H9 (cell line): ENCODE measurements at regions not wholly inside any gene's neighbourhood (a gene's known extent, or its start where the extent isn't known, plus 50 kb on each side); places are given as distances from the start of the nearest gene placed in this dataset.

Experiments used
- DNase-seq: peaks from one replicate; pipeline ENCODE4 v3.0.0-alpha.2; 2017
- H2AFZ ChIP-seq: one replicate; pipeline ENCODE4 v1.6.1; 2013; ENCODE audit warnings: mild to moderate bottlenecking, low read length, control low read depth, moderate library complexity
- H2AK5ac ChIP-seq: 2 replicates; pipeline ENCODE4 v1.6.1; 2013; ENCODE audit warnings: low read length, control low read depth, mixed read lengths; ENCODE audit not compliant: insufficient read length
- H2BK120ac ChIP-seq: one replicate; pipeline ENCODE4 v1.6.1; 2013; ENCODE audit warnings: low read depth, mild to moderate bottlenecking, low read length, control low read depth, inconsistent platforms; ENCODE audit not compliant: poor library complexity, severe bottlenecking
- H2BK12ac ChIP-seq: 2 replicates; pipeline ENCODE4 v1.6.1; 2013; ENCODE audit warnings: low read length, control low read depth, mixed read lengths, low read depth; ENCODE audit not compliant: insufficient read length
- H2BK15ac ChIP-seq: 2 replicates; pipeline ENCODE4 v1.6.1; 2013; ENCODE audit warnings: low read depth, low read length, control low read depth
- H2BK20ac ChIP-seq: one replicate; pipeline ENCODE4 v1.6.1; 2013; ENCODE audit warnings: low read depth, mild to moderate bottlenecking, low read length, control low read depth, inconsistent platforms; ENCODE audit not compliant: poor library complexity, severe bottlenecking
- H2BK5ac ChIP-seq: 2 replicates; pipeline ENCODE4 v1.6.1; 2013; ENCODE audit warnings: low read length, control low read depth, mixed read lengths; ENCODE audit not compliant: insufficient read length
- H3K14ac ChIP-seq: 2 replicates; pipeline ENCODE4 v1.6.1; 2013; ENCODE audit warnings: low read length, control low read depth; ENCODE audit not compliant: insufficient read depth
- H3K18ac ChIP-seq: 2 replicates; pipeline ENCODE4 v1.6.1; 2013; ENCODE audit warnings: low read depth, mild to moderate bottlenecking, mixed read lengths, low read length, control low read depth; ENCODE audit not compliant: insufficient read length
- H3K23ac ChIP-seq: 2 replicates; pipeline ENCODE4 v1.6.1; 2013; ENCODE audit warnings: low read length, control low read depth, mixed read lengths, low read depth; ENCODE audit not compliant: insufficient read length
- H3K23me2 ChIP-seq: 2 replicates; pipeline ENCODE4 v1.6.1; 2013; ENCODE audit warnings: low read depth, mild to moderate bottlenecking, mixed read lengths, low read length, control low read depth; ENCODE audit not compliant: insufficient read length, poor library complexity, severe bottlenecking
- H3K27ac ChIP-seq: 2 replicates; pipeline ENCODE4 v1.5.1; 2013; ENCODE audit warnings: low read length, control low read depth, mixed read lengths, low read depth; ENCODE audit not compliant: insufficient read length
- H3K27me3 ChIP-seq: 2 replicates; pipeline ENCODE4 v1.6.1; 2013; ENCODE audit warnings: low read length, control low read depth, inconsistent platforms; ENCODE audit not compliant: insufficient read depth
- H3K4ac ChIP-seq: 2 replicates; pipeline ENCODE4 v1.6.1; 2013; ENCODE audit warnings: low read depth, mild to moderate bottlenecking, control low read depth, inconsistent platforms, low read length, moderate library complexity
- H3K4me1 ChIP-seq: 2 replicates; pipeline ENCODE4 v1.6.1; 2013; ENCODE audit warnings: low read length, control low read depth, inconsistent platforms; ENCODE audit not compliant: insufficient read depth
- H3K4me2 ChIP-seq: 2 replicates; pipeline ENCODE4 v1.6.1; 2013; ENCODE audit warnings: low read length, control low read depth, mixed read lengths; ENCODE audit not compliant: insufficient read length, insufficient read depth
- H3K56ac ChIP-seq: 2 replicates; pipeline ENCODE4 v1.6.1; 2013; ENCODE audit warnings: low read depth, mild to moderate bottlenecking, mixed read lengths, low read length, control low read depth; ENCODE audit not compliant: insufficient read length
- H3K79me1 ChIP-seq: 2 replicates; pipeline ENCODE4 v1.6.1; 2013; ENCODE audit warnings: low read depth, mild to moderate bottlenecking, moderate library complexity, low read length, control low read depth, inconsistent platforms; ENCODE audit not compliant: insufficient read depth, poor library complexity, severe bottlenecking
- H3K79me2 ChIP-seq: 2 replicates; pipeline ENCODE4 v1.6.1; 2013; ENCODE audit warnings: low read length, control low read depth, inconsistent platforms; ENCODE audit not compliant: insufficient read depth
- H3K9ac ChIP-seq: 2 replicates; pipeline ENCODE4 v1.6.1; 2013; ENCODE audit warnings: low read length, control low read depth, mixed read lengths; ENCODE audit not compliant: insufficient read length; ENCODE audit errors: extremely low read depth
- H3K9me3 ChIP-seq: one replicate; pipeline ENCODE4 v1.6.1; 2013; ENCODE audit warnings: low read depth, low read length, inconsistent platforms; ENCODE audit not compliant: control insufficient read depth
- H3T11ph ChIP-seq: one replicate; pipeline ENCODE4 v1.6.1; 2013; ENCODE audit warnings: mild to moderate bottlenecking, low read length, control low read depth, inconsistent platforms
- H4K20me1 ChIP-seq: one replicate; pipeline ENCODE4 v1.6.1; 2013; ENCODE audit not compliant: control insufficient read depth, insufficient read length, insufficient read depth
- H4K5ac ChIP-seq: 2 replicates; pipeline ENCODE4 v1.6.1; 2013; ENCODE audit warnings: low read depth, mild to moderate bottlenecking, mixed read lengths, low read length, control low read depth; ENCODE audit not compliant: insufficient read length
- H4K8ac ChIP-seq: replicated peaks from 2 replicates; pipeline ENCODE4 v1.6.1; 2013; ENCODE audit warnings: low read length, control low read depth, mixed read lengths, low read depth; ENCODE audit not compliant: insufficient read length
- H4K91ac ChIP-seq: 2 replicates; pipeline ENCODE4 v1.6.1; 2013; ENCODE audit warnings: low read depth, mild to moderate bottlenecking, moderate library complexity, mixed read lengths, low read length, control low read depth; ENCODE audit not compliant: insufficient read length
- H3K27ac Mint-ChIP-seq, 3 experiments: 2 replicates in 2 of 3; 3 replicates in 1 of 3; pipeline ENCODE4 v1.8.0; 2020 to 2021; ENCODE audit warnings: mixed read lengths in 3 of 3, mild to moderate bottlenecking in 1 of 3, moderate library complexity in 1 of 3
- H3K27me3 Mint-ChIP-seq: 2 replicates; pipeline ENCODE4 v1.8.0; 2021; ENCODE audit warnings: low read depth, mild to moderate bottlenecking, moderate library complexity, mixed read lengths
- H3K36me3 Mint-ChIP-seq, 3 experiments: 2 replicates in 2 of 3; 3 replicates in 1 of 3; pipeline ENCODE4 v1.8.0; 2020 to 2021; ENCODE audit warnings: low read depth in 3 of 3, mixed read lengths in 3 of 3; ENCODE audit not compliant: insufficient read depth in 1 of 3
- H3K4me1 Mint-ChIP-seq, 2 experiments: 2 replicates each; pipeline ENCODE4 v1.8.0; 2020; ENCODE audit warnings: mixed read lengths in 2 of 2
- H3K4me3 Mint-ChIP-seq, 2 experiments: 2 replicates in 1 of 2; 3 replicates in 1 of 2; pipeline ENCODE4 v1.8.0; 2020 to 2021; ENCODE audit warnings: mild to moderate bottlenecking in 2 of 2, mixed read lengths in 2 of 2, moderate library complexity in 1 of 2
- H3K9me3 Mint-ChIP-seq, 2 experiments: 2 replicates in 1 of 2; 3 replicates in 1 of 2; pipeline ENCODE4 v1.8.0; 2020; ENCODE audit warnings: mild to moderate bottlenecking in 2 of 2, mixed read lengths in 2 of 2, moderate library complexity in 1 of 2
- CTCF ChIP-seq: fragments of 200-600 bp; sonication (generic); conservative IDR thresholded peaks from 3 replicates; pipeline ENCODE4 v1.8.0; 2021; ENCODE audit warnings: antibody characterized with exemption, mild to moderate bottlenecking
- WGBS: extraction: QIAGEN DNeasy Blood & Tissue Kit; methylation state at CpG from one replicate; pipeline ENCODE4 v1.1.7; 2013; ENCODE audit warnings: missing lambda C conversion rate, low lambda C conversion rate, mixed read lengths; ENCODE audit not compliant: insufficient read length; ENCODE audit errors: extremely low coverage; 5-methylcytosine and 5-hydroxymethylcytosine counted together

- Histone ChIP-seq H4K20me1 (no peaks in the 10 kb centered on the region), H4K5ac (no peak overlapping the region), H3K79me2 (no peaks in the 10 kb centered on the region), H3K27ac (no peak overlapping the region), H2BK20ac (no peak overlapping the region), H2BK5ac (no peak overlapping the region), H2BK120ac (no peak overlapping the region), H4K8ac (no peak overlapping the region), H3K4me2 (no peak overlapping the region), H3K56ac (no peak overlapping the region), H3T11ph (no peak overlapping the region), H3K4me1 (no peaks in the 10 kb centered on the region), H3K23ac (no peak overlapping the region), H3K18ac (no peak overlapping the region), H3K27me3 (no peaks in the 10 kb centered on the region), H2BK15ac (no peak overlapping the region), H3K4ac (no peak overlapping the region), H3K9ac (no peak overlapping the region), H2AFZ (no peak overlapping the region), H3K9me3 (no peaks in the 10 kb centered on the region), H3K14ac (no peak overlapping the region), H4K91ac (no peak overlapping the region), H3K79me1 (no peaks in the 10 kb centered on the region), H2AK5ac (no peak overlapping the region), H3K23me2 (no peaks in the 10 kb centered on the region), H2BK12ac (no peak overlapping the region)
- Mint-ChIP-seq H3K27ac (no peak overlapping the region), H3K9me3 (no peaks in the 10 kb centered on the region; a peak in 1 of 5 replicates), H3K36me3 (no peaks in the 10 kb centered on the region), H3K27me3 (peaks cover 60% of the 10 kb centered on the region), H3K4me3 (no peak overlapping the region), H3K4me1 (no peaks in the 10 kb centered on the region)
- WGBS, result no CpG with 5 or more reads among the region's 3 CpGs
- no peak for DNase-seq
- no peak for TF ChIP-seq CTCF
Measured at GRCh38 chr20:37630993-37631392, 62.8 kb upstream of the CTNNBL1 start.
